HUES6 (cell line): ENCODE measurements at regions not wholly inside any gene's neighbourhood (a gene's known extent, or its start where the extent isn't known, plus 50 kb on each side); places are given as distances from the start of the nearest gene placed in this dataset.

Source experiments
- H3K27ac ChIP-seq: 2 replicates; pipeline ENCODE4 v1.7.0; 2013; ENCODE audit warnings: low read depth, mild to moderate bottlenecking, low read length, inconsistent platforms
- H3K27me3 ChIP-seq: 2 replicates; pipeline ENCODE4 v1.6.1; 2013; ENCODE audit warnings: low read length; ENCODE audit not compliant: control insufficient read depth, insufficient read depth
- H3K36me3 ChIP-seq: 2 replicates; pipeline ENCODE4 v1.6.1; 2013; ENCODE audit warnings: low read length; ENCODE audit not compliant: control insufficient read depth, insufficient read depth
- H3K4me1 ChIP-seq: 2 replicates; pipeline ENCODE4 v1.6.1; 2013; ENCODE audit warnings: low read length; ENCODE audit not compliant: control insufficient read depth, insufficient read depth
- H3K4me3 ChIP-seq: 2 replicates; pipeline ENCODE4 v1.5.1; 2013; ENCODE audit warnings: low read depth, low read length
- H3K9ac ChIP-seq: one replicate; pipeline ENCODE4 v1.6.1; 2013; ENCODE audit warnings: mild to moderate bottlenecking, low read length
- H3K9me3 ChIP-seq: 2 replicates; pipeline ENCODE4 v1.6.1; 2013; ENCODE audit warnings: low read depth, low read length; ENCODE audit not compliant: control insufficient read depth, insufficient read depth

- Histone ChIP-seq H3K4me3 (no peak overlapping the region), H3K27ac (no peak overlapping the region), H3K27me3 (peaks cover 48% of the 10 kb centered on the region), H3K9ac (peak overlapping the region; percentile 17), H3K9me3 (no peaks in the 10 kb centered on the region), H3K36me3 (no peaks in the 10 kb centered on the region), H3K4me1 (peaks cover 13% of the 10 kb centered on the region)
Measured at GRCh38 chrX:139213241-139213709, 317.3 kb upstream of the F9 start.

GRCh38 chrX:139211568-139212182 is 318.9 kb upstream of the F9 start:
- Histone ChIP-seq H3K27me3 (peaks cover 64% of the 10 kb centered on the region), H3K9me3 (no peaks in the 10 kb centered on the region), H3K36me3 (no peaks in the 10 kb centered on the region), H3K27ac (no peak overlapping the region), H3K9ac (no peak overlapping the region), H3K4me1 (peaks cover 13% of the 10 kb centered on the region), H3K4me3 (no peak overlapping the region; the same call in 1 of the 2 replicates)

GRCh38 chrX:139209342-139209741 is 321.2 kb upstream of the F9 start:
- no peaks in the 10 kb centered on the region for H3K36me3 ChIP-seq
- H3K4me1 ChIP-seq: peaks cover 19% of the 10 kb centered on the region
- H3K9ac ChIP-seq: no peak overlapping the region
- H3K4me3 ChIP-seq: no peak overlapping the region
- no peaks in the 10 kb centered on the region for H3K9me3 ChIP-seq
- peaks cover 88% of the 10 kb centered on the region for H3K27me3 ChIP-seq
- no peak overlapping the region for H3K27ac ChIP-seq

GRCh38 chrX:139207655-139208054 is 322.9 kb upstream of the F9 start:
- no peak overlapping the region for H3K4me3 ChIP-seq
- peaks cover 96% of the 10 kb centered on the region for H3K27me3 ChIP-seq
- no peak overlapping the region for H3K27ac ChIP-seq
- H3K9ac ChIP-seq: no peak overlapping the region
- H3K36me3 ChIP-seq: no peaks in the 10 kb centered on the region
- peaks cover 19% of the 10 kb centered on the region for H3K4me1 ChIP-seq
- no peaks in the 10 kb centered on the region for H3K9me3 ChIP-seq

GRCh38 chrX:139206914-139207313 is 323.6 kb upstream of the F9 start:
- Histone ChIP-seq H3K9ac (no peak overlapping the region), H3K4me3 (no peak overlapping the region), H3K4me1 (peaks cover 21% of the 10 kb centered on the region), H3K36me3 (no peaks in the 10 kb centered on the region), H3K27ac (no peak overlapping the region), H3K27me3 (peaks cover 96% of the 10 kb centered on the region), H3K9me3 (no peaks in the 10 kb centered on the region)

- Histone ChIP-seq H3K9ac (peak overlapping the region; percentile 81), H3K4me1 (peaks cover 22% of the 10 kb centered on the region; the same call in 1 of the 2 replicates), H3K27me3 (peaks cover 100% of the 10 kb centered on the region), H3K27ac (peak overlapping the region; percentile 52; the same call in 1 of the 2 replicates), H3K4me3 (peak overlapping the region; percentile 71), H3K9me3 (no peaks in the 10 kb centered on the region), H3K36me3 (no peaks in the 10 kb centered on the region)
Measured at GRCh38 chrX:139204898-139205667, 325.5 kb upstream of the F9 start.

GRCh38 chrX:139204571-139204897 is 326.0 kb upstream of the F9 start:
- Histone ChIP-seq H3K9me3 (no peaks in the 10 kb centered on the region), H3K36me3 (no peaks in the 10 kb centered on the region), H3K27me3 (peaks cover 100% of the 10 kb centered on the region), H3K4me1 (peaks cover 23% of the 10 kb centered on the region; the same call in 1 of the 2 replicates), H3K4me3 (peak overlapping the region; percentile 71), H3K27ac (peak overlapping the region; percentile 52; the same call in 1 of the 2 replicates), H3K9ac (peak overlapping the region; percentile 81)

- Histone ChIP-seq H3K36me3 (no peaks in the 10 kb centered on the region), H3K9ac (peak overlapping the region; percentile 81), H3K27ac (peak overlapping the region; percentile 52; the same call in 1 of the 2 replicates), H3K27me3 (peaks cover 100% of the 10 kb centered on the region), H3K9me3 (no peaks in the 10 kb centered on the region), H3K4me3 (peak overlapping the region; percentile 71), H3K4me1 (peaks cover 23% of the 10 kb centered on the region; the same call in 1 of the 2 replicates)
Measured at GRCh38 chrX:139203651-139204570, 326.6 kb upstream of the F9 start.

GRCh38 chrX:139202742-139203420 is 327.7 kb upstream of the F9 start:
- Histone ChIP-seq H3K36me3 (no peaks in the 10 kb centered on the region), H3K4me1 (peaks cover 23% of the 10 kb centered on the region; the same call in 1 of the 2 replicates), H3K9ac (peak overlapping the region; percentile 39), H3K9me3 (no peaks in the 10 kb centered on the region), H3K4me3 (peak overlapping the region; percentile 71), H3K27me3 (peaks cover 100% of the 10 kb centered on the region), H3K27ac (no peak overlapping the region)

GRCh38 chrX:139201924-139202323 is 328.6 kb upstream of the F9 start:
- H3K9ac ChIP-seq: no peak overlapping the region
- H3K4me1 ChIP-seq: peaks cover 23% of the 10 kb centered on the region; the same call in 1 of the 2 replicates
- no peaks in the 10 kb centered on the region for H3K9me3 ChIP-seq
- H3K4me3 ChIP-seq: peak overlapping the region; percentile 71
- peaks cover 97% of the 10 kb centered on the region for H3K27me3 ChIP-seq
- H3K27ac ChIP-seq: no peak overlapping the region
- no peaks in the 10 kb centered on the region for H3K36me3 ChIP-seq
